ENCODE measurements at regions not wholly inside any gene's neighbourhood (a gene's known extent, or its start where the extent isn't known, plus 50 kb on each side); places are given as distances from the start of the nearest gene placed in this dataset.

- no peak for TF ChIP-seq CTCF (IDR thresholded peaks at IDR 0.05; ENCODE audit: insufficient read depth, low read length, missing control alignments)
- DNase-seq (ENCODE audit: low read depth, low spot score): no peak
- POLR2A ChIA-PET: no interaction called here
- CTCF ChIA-PET: no interaction called here
- H3K4me3 ChIP-seq (ENCODE audit: low read depth, low read length): no peak overlapping the region
These were observed 178.0 kb downstream of the PRDM2 start for GRCh38 chr1:13878021-13878420.

DNA sequence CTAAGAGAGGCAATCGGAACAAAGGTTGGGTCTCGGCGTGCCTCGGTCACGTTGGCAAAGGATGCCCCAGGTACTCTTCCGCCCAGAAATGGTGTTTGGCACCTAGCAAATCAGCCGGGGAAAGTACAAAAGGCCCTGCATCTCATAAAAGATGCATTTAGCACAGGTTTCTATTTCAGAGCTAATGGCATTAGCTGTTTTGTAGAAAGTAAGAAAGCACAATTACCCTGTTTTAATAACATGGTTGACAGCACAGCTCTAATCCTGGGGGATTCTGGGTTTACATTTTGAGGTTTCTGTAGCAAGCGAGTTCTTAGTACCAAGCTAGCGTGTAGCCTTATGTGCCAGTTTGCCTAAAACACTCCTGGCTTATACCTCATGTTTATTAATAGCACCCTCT lies 178.5 kb downstream of the PRDM2 start:
- no peak overlapping the region for H3K4me3 ChIP-seq (ENCODE audit: low read depth, low read length)
- no peak for DNase-seq (ENCODE audit: low read depth, low spot score)
- no peak for TF ChIP-seq CTCF (IDR thresholded peaks at IDR 0.05; ENCODE audit: insufficient read depth, low read length, missing control alignments)
- ChIA-PET CTCF (no interaction called here), POLR2A (no interaction called here)

DNA sequence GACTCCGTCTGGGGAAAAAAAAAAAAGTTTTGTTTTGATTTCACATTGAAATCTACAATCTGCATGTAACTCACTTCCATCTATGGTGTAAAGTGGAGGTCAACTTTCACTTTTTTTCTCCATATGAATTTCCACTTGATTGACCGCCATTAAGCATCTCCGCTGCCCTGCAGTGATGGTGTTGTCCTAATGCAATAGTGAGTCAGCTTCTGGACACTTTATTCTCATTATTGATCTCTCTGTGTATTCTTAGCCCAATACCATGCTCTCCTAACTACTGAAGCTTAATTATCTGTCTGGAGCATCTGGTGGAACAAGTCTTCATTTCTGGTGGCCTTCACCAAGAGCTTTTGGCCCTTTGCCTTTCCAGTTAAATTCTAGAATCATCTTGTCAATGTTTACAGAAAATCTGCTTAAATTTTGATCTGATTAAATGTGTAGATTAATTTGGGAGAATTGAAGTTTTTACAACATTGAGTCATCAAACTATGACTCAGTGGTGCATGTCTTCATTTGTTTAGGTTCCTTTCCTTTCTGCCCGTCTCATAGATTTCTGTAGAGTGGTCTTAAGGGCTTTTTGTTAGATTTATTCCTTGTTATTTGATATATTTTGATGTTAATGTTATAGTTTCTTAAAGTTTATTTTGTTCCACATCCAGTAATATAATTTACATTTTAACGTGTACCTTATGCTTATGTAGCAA lies 181.5 kb downstream of the PRDM2 start:
- no peak for TF ChIP-seq CTCF (IDR thresholded peaks at IDR 0.05; ENCODE audit: insufficient read depth, low read length, missing control alignments)
- ChIA-PET CTCF (no interaction called here), POLR2A (no interaction called here)
- no peak overlapping the region for H3K4me3 ChIP-seq (ENCODE audit: low read depth, low read length)
- no peak for DNase-seq (ENCODE audit: low read depth, low spot score)

DNA sequence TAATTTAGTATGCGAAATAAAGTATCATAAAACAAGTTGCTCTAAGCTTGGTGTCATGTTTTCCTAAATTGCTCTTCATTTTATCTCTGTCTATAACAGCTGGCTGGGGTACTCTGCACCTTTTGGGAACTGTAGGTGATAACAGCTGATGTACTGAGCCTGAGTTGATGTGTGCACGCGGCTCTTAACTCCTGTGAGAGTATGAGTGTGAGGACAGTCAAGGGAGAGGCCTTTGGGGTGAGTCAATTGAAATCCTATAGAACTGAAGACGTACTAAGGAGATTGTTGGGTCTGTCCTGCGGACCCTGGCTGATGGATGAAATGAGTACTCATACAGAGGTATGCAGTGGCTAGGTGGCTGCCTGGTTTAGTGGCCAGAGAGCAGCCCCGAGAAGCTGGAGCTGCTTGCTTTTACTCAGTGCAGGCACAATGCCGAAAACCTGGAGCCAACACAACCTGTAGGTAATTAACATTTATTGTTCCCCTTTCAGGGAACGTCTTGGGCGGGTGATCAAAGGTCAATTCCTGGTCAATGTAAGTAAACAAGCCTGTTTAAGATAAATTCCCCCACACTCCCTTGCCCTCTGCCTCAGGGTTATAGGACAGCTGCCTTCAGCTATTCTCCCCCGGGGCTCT lies 188.5 kb downstream of the PRDM2 start:
- TF ChIP-seq CTCF (IDR thresholded peaks at IDR 0.05; ENCODE audit: insufficient read depth, low read length, missing control alignments): no peak
- ChIA-PET CTCF (no interaction called here), POLR2A (no interaction called here)
- H3K4me3 ChIP-seq (ENCODE audit: low read depth, low read length): no peak overlapping the region
- DNase-seq (ENCODE audit: low read depth, low spot score): no peak

GRCh38 chr1:13889495-13889894 lies 189.5 kb downstream of the PRDM2 start:
- ChIA-PET POLR2A (no interaction called here), CTCF (no interaction called here)
- DNase-seq (ENCODE audit: low read depth, low spot score): no peak
- H3K4me3 ChIP-seq (ENCODE audit: low read depth, low read length): no peak overlapping the region
- no peak for TF ChIP-seq CTCF (IDR thresholded peaks at IDR 0.05; ENCODE audit: insufficient read depth, low read length, missing control alignments)

DNA sequence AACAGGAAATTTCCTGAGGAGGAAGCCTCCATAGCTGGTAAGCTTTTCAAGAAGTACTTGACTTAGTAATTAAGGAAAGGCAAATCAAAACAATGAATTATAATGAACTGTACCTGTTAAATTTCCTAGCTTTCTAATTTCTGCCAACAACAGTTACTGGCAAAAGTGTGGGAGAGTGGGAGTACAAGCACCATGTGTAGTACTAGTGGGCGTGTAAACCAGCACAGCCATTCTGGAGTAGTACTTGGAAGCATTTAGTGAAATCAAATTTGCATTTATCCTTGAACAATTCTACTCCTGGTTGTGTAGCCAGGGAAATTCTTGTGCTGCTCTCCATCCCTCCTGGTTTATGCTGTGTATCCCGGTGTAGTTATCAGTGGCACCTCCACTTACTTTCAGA lies 190.8 kb downstream of the PRDM2 start:
- no peak overlapping the region for H3K4me3 ChIP-seq (ENCODE audit: low read depth, low read length)
- CTCF ChIA-PET: no interaction called here
- POLR2A ChIA-PET: no interaction called here
- TF ChIP-seq CTCF (IDR thresholded peaks at IDR 0.05; ENCODE audit: insufficient read depth, low read length, missing control alignments): no peak
- DNase-seq (ENCODE audit: low read depth, low spot score): no peak
